Mucosa of rectum (tissue), 2 donors: ENCODE measurements at regions not wholly inside any gene's neighbourhood (a gene's known extent, or its start where the extent isn't known, plus 50 kb on each side); places are given as distances from the start of the nearest gene placed in this dataset.

Experiments
- H3K27ac ChIP-seq, 2 donors: one replicate each; pipeline ENCODE4 v1.7.0; 2013; ENCODE audit warnings: inconsistent platforms in 2 of 2, low read depth in 2 of 2, low read length in 2 of 2
- H3K27me3 ChIP-seq, 2 donors: one replicate each; pipeline ENCODE4 v1.7.0; 2013; ENCODE audit warnings: low read length in 2 of 2; ENCODE audit not compliant: control insufficient read depth in 2 of 2, insufficient read depth in 2 of 2
- H3K36me3 ChIP-seq, 2 donors: one replicate each; pipeline ENCODE4 v1.7.0; 2013; ENCODE audit warnings: low read length in 2 of 2; ENCODE audit not compliant: control insufficient read depth in 2 of 2, insufficient read depth in 2 of 2
- H3K4me1 ChIP-seq, 2 donors: one replicate each; pipeline ENCODE4 v1.7.0; 2013; ENCODE audit warnings: low read length in 2 of 2, mild to moderate bottlenecking in 1 of 2; ENCODE audit not compliant: control insufficient read depth in 2 of 2, insufficient read depth in 2 of 2
- H3K4me3 ChIP-seq, 2 donors: one replicate each; pipeline ENCODE4 v1.7.0; 2013; ENCODE audit warnings: low read length in 2 of 2
- H3K9ac ChIP-seq, 2 donors: one replicate each; pipeline ENCODE4 v1.7.0; 2013; ENCODE audit warnings: low read length in 2 of 2, low read depth in 1 of 2, mild to moderate bottlenecking in 1 of 2
- H3K9me3 ChIP-seq, 2 donors: one replicate each; pipeline ENCODE4 v1.7.0; 2013; ENCODE audit warnings: low read length in 2 of 2; ENCODE audit not compliant: control insufficient read depth in 2 of 2
- donor health status: healthy.
- donor health status: Normal muscosa, but diverticular disease.

- Histone ChIP-seq H3K9ac (no peak overlapping the region), H3K9me3 (no peaks in the 10 kb centered on the region), H3K4me1 (no peaks in the 10 kb centered on the region), H3K4me3 (no peak overlapping the region), H3K36me3 (no peaks in the 10 kb centered on the region), H3K27me3 (no peaks in the 10 kb centered on the region), H3K27ac (no peak overlapping the region)
Observed at GRCh38 chr5:7040111-7040510, 326.9 kb downstream of the TENT4A start.

- Histone ChIP-seq H3K4me1 (peaks cover 0 to 3% of the 10 kb centered on the region in 2 donors), H3K9ac (no peak overlapping the region), H3K9me3 (no peaks in the 10 kb centered on the region), H3K27ac (no peak overlapping the region), H3K4me3 (no peak overlapping the region), H3K36me3 (no peaks in the 10 kb centered on the region), H3K27me3 (no peaks in the 10 kb centered on the region)
Observed at GRCh38 chr5:7043797-7044196, 330.6 kb downstream of the TENT4A start.

GRCh38 chr5:7047511-7048261, 334.5 kb downstream of the TENT4A start:
- Histone ChIP-seq H3K9ac (no peak overlapping the region), H3K27ac (no peak overlapping the region), H3K4me1 (peaks cover 0 to 3% of the 10 kb centered on the region in 2 donors), H3K27me3 (no peaks in the 10 kb centered on the region), H3K36me3 (no peaks in the 10 kb centered on the region), H3K9me3 (no peaks in the 10 kb centered on the region), H3K4me3 (no peak overlapping the region)

GRCh38 chr5:7050986-7051385, 337.8 kb downstream of the TENT4A start:
- no peak overlapping the region for H3K4me3 ChIP-seq
- H3K9ac ChIP-seq: no peak overlapping the region
- H3K27ac ChIP-seq: no peak overlapping the region
- peaks cover 0 to 3% of the 10 kb centered on the region in 2 donors for H3K4me1 ChIP-seq
- no peaks in the 10 kb centered on the region for H3K36me3 ChIP-seq
- no peaks in the 10 kb centered on the region for H3K9me3 ChIP-seq
- H3K27me3 ChIP-seq: no peaks in the 10 kb centered on the region

GRCh38 chr5:7053125-7053524, 339.9 kb downstream of the TENT4A start:
- Histone ChIP-seq H3K9me3 (no peaks in the 10 kb centered on the region), H3K27ac (no peak overlapping the region), H3K9ac (no peak overlapping the region), H3K36me3 (no peaks in the 10 kb centered on the region), H3K4me1 (peaks cover 0 to 2% of the 10 kb centered on the region in 2 donors), H3K27me3 (no peaks in the 10 kb centered on the region), H3K4me3 (no peak overlapping the region)

- Histone ChIP-seq H3K4me1 (no peaks in the 10 kb centered on the region), H3K27ac (no peak overlapping the region), H3K27me3 (no peaks in the 10 kb centered on the region), H3K9ac (no peak overlapping the region), H3K36me3 (no peaks in the 10 kb centered on the region), H3K9me3 (no peaks in the 10 kb centered on the region), H3K4me3 (no peak overlapping the region)
Observed at GRCh38 chr5:7053528-7054209, 340.4 kb downstream of the TENT4A start.

GRCh38 chr5:7066471-7067235, 329.3 kb upstream of the ADCY2 start:
- Histone ChIP-seq H3K27me3 (no peaks in the 10 kb centered on the region), H3K4me3 (no peak overlapping the region)

GRCh38 chr5:7068156-7068555, 327.8 kb upstream of the ADCY2 start:
- Histone ChIP-seq H3K27me3 (no peaks in the 10 kb centered on the region), H3K36me3 (no peaks in the 10 kb centered on the region), H3K4me3 (no peak overlapping the region), H3K9ac (no peak overlapping the region), H3K9me3 (no peaks in the 10 kb centered on the region), H3K4me1 (no peaks in the 10 kb centered on the region), H3K27ac (no peak overlapping the region)

More at GRCh38 chr5:7066471-7067235, 329.3 kb upstream of the ADCY2 start:
- Histone ChIP-seq H3K9me3 (no peaks in the 10 kb centered on the region), H3K4me1 (no peaks in the 10 kb centered on the region), H3K36me3 (no peaks in the 10 kb centered on the region), H3K27ac (no peak overlapping the region), H3K9ac (no peak overlapping the region)

GRCh38 chr5:7068899-7069298, 327.0 kb upstream of the ADCY2 start:
- H3K36me3 ChIP-seq: no peaks in the 10 kb centered on the region
- no peak overlapping the region for H3K4me3 ChIP-seq
- no peak overlapping the region for H3K9ac ChIP-seq
- no peaks in the 10 kb centered on the region for H3K27me3 ChIP-seq
- H3K9me3 ChIP-seq: no peaks in the 10 kb centered on the region
- no peak overlapping the region for H3K27ac ChIP-seq
- H3K4me1 ChIP-seq: no peaks in the 10 kb centered on the region

GRCh38 chr5:7072188-7072587, 323.8 kb upstream of the ADCY2 start:
- Histone ChIP-seq H3K27me3 (no peaks in the 10 kb centered on the region), H3K9me3 (no peaks in the 10 kb centered on the region), H3K36me3 (no peaks in the 10 kb centered on the region), H3K4me3 (no peak overlapping the region), H3K4me1 (no peaks in the 10 kb centered on the region), H3K9ac (no peak overlapping the region), H3K27ac (no peak overlapping the region)
